SH-SY5Y (cell line): ENCODE measurements at regions not wholly inside any gene's neighbourhood (a gene's known extent, or its start where the extent isn't known, plus 50 kb on each side); places are given as distances from the start of the nearest gene placed in this dataset.

Experiments
- GATA2 ChIP-seq: IDR thresholded peaks from 2 replicates; pipeline ENCODE4 v1.6.1; 2011; ENCODE audit warnings: mild to moderate bottlenecking, low read depth, low read length
- GATA3 ChIP-seq: IDR thresholded peaks from 2 replicates; pipeline ENCODE4 v1.6.1; 2011; ENCODE audit warnings: low read depth, mild to moderate bottlenecking, low read length, moderate library complexity

DNA sequence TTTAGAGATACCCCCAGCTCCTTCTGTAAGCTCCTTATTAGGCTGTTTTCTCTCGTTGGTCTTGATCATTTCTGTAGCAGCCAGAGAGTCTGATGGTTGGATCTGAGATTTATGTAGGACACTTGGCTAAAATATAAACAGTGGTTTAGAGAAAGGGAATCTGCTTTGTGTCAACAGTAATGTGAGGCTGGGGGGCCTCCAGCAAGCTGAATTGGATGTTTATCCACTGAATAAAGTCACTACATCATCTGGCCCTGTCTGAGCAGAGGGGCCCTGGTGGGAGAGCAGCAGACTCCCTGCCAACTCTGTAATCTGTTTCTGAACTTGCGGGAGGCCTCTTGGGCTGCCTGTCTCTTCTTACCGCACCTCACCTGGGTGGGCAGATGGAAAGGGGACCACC lies 328.5 kb upstream of the PLET1 start:
- TF ChIP-seq GATA3 (no peak), GATA2 (no peak)

DNA sequence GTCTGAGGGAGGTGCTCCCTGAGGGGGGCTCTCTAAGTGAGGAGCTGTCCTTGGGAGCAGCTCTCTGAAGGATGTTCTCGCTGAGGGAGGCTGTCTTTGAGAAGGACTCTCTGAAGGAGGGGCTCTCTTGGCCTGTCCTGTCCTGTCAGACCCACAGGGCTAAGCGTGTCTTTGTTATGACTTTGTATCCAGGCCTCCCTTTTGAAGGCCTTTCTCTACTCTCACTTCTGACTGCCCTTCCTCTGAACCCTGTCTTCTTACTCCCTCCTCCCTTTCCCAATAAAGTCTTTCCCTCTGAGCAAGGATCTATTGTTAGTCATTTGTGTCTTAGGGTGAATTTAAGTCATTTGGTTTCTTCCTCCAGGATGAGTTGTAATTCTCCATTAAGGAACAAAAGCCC lies 330.1 kb upstream of the PLET1 start:
- no peak for TF ChIP-seq GATA3
- no peak for TF ChIP-seq GATA2

DNA sequence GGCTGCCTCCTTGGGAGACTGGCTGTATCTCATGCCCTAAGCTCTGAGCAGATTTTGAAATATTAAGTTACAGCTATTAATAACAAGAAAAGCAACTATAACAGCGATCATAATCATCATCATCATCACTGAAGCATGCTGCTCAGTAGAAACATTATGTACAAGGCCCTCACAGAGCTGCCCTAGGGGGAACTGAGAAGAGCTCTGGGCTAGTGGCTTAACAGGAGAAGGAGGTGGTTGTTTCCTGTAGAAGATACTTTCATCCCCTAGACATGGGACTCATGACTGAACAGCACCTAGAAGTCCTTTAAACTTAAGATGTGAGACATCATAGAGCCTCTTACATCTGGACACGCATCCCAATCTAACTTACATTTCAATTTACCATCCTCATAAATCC lies 332.8 kb upstream of the PLET1 start:
- TF ChIP-seq GATA2: no peak
- TF ChIP-seq GATA3: no peak

- TF ChIP-seq GATA3: no peak
- no peak for TF ChIP-seq GATA2
Observed at GRCh38 chr11:112596324-112596723, 335.7 kb upstream of the PLET1 start.

DNA sequence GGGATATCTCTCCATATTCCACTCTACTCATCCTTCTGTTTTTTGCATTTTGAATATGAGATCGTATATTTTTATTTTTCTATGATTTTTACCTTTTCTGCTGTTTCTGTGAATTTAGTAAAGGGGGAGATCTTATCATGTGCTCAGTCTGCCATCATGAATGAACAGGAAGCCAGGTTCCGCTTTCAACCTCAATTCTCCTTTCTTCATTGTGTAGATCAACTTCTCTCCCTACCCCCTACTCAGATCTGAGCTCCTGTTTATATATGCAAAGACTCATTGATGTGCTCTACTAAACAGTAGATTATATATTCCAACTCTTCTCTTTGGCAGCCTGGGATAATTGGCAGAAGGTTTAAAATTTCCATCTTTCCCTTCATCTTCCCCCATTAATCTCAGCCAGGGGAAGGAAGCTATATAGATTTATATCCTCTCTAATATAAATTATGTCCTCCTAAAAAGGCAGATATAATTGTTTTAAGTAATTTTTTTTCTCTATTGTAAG lies 336.7 kb upstream of the PLET1 start:
- no peak for TF ChIP-seq GATA3
- no peak for TF ChIP-seq GATA2

GRCh38 chr11:112599265-112599664 lies 338.6 kb upstream of the PLET1 start:
- no peak for TF ChIP-seq GATA2
- TF ChIP-seq GATA3: no peak

GRCh38 chr11:112599856-112600533 lies 339.3 kb upstream of the PLET1 start:
- TF ChIP-seq GATA2: no peak
- no peak for TF ChIP-seq GATA3

DNA sequence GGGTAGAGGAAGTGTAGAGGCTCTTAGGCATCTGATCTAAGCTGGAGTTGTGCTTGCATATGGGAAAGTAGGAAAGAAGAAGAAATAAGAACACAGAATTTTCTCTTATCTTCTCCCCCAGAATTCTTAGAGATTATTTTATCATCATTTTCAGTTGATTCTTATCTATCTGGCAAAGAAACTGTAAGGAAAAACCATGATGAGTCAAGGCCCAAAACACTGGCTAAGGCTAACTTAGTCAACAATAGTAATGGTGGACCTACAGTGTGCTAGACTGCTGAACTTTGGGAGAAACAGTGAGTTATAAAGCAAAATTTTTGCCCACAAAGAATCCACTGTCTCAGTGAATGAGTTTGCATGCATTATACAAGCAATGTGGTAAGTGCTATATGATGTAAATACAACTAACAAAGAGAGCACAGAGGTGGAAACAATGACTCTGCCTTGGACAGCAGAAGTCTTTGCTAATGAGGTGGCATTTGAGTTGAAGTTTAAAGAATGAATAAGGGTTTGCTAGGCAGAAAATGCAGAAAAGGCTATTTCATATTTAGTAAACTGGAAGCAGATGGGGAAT lies 344.5 kb upstream of the PLET1 start:
- TF ChIP-seq GATA3 (no peak), GATA2 (no peak)

- no peak for TF ChIP-seq GATA3
- TF ChIP-seq GATA2: no peak
Observed at GRCh38 chr11:112606656-112607055, 346.0 kb upstream of the PLET1 start.

DNA sequence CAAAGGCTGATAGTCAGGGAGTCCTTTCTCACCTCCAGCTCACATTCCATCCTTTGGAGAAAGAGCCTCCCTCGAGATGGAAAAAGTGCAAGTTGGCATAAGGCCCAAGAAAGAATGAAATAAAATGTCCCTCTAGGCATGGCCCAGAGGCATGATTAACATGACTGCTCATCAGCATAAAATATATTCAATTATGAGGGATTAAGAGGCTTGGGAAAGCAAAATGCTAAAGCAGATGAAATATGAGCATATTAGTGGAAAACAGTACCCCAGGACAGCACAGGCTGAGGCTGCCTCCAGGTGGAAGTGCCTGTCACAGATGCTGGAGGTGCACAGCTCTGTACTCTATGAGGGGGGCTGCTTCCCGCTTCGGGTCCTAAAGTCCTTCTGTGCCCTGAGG lies 347.8 kb upstream of the PLET1 start:
- TF ChIP-seq GATA3 (no peak), GATA2 (no peak)

GRCh38 chr11:112610494-112610893 lies 349.8 kb upstream of the PLET1 start:
- TF ChIP-seq GATA3 (no peak), GATA2 (no peak)

DNA sequence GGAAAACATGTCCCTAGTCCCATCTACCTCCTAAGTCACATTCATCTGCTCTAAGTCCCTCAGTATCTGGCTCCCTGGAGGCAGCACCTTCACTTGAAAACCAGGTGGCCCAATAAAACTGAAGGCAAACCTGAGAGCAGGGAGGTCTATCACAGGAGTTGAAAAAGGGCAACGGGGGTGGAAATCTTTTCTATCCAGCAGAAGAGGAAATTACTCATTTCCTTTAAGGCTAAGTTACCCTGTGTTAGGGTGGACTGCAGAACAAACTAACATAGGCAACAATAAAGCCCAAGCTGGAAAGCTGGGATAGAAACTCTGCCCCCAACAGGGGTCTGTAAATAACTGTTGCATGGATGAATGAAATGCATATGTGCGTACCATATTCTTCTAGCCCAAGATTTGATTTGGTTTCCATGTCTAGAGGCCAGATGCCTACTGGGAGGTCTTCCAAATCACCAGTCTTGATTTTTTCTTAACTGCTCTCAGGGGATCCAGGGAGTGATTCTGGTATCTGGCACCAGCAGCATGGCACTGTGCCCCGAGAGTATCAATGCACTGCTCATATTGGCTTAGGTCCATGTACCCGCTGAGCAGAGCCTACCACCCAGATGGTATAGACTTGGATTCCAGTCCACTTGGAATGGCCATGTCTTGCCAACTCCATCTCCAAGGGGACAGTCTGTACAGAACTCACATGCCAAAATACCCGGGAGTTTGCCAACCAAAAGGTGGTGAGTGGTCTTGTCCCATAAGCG lies 350.0 kb upstream of the NCAM1 start:
- TF ChIP-seq GATA2 (no peak), GATA3 (no peak)

DNA sequence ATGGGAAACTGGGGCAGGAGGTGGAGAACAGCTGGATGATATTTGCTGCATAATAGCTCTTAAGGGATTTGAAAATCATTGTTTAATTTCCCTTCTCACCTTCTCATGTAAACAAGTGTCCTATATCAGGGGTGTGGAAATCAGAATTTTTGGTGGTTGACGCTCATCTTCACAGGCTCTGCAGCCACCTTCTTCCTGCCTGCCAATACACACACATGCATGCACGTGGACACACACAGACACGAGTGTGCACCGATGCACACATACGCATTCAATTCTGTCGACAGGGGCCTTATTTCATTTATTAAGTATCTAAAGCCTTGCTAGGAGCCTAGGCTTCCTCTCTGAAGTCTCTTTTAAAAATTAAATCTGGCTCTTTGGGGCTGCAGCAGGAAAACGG lies 349.4 kb upstream of the NCAM1 start:
- TF ChIP-seq GATA2: no peak
- TF ChIP-seq GATA3: no peak

DNA sequence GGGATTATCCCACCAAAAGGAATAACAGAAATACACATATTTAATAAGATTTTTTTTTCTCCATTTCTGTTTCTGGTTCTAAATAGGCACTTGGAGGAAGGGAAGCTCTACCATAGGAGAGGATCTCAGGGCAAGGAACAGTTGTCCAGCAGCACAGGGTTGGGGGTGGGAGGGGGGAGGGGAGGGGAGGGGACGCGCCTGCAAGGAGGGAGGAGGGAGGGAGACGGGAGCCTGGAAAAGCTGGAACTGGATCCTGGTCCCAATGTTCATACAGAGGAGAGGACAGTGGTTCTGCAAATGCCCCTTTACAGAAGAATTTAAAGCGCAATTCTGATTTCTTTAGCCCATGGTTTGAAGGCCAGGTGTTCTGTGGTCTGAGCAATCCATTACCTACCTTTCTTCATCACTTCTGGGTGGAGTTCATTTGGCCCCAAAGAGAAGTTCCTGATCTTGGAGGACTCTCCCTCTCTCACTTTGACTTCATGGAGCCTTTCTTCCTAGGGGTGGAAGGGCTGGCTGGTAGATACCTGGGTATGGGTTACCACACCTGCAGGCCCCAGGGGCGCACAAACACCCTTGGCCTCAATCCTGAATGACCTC lies 348.9 kb upstream of the NCAM1 start:
- TF ChIP-seq GATA3 (no peak), GATA2 (no peak)
